ENCODE measurements at regions not wholly inside any gene's neighbourhood (a gene's known extent, or its start where the extent isn't known, plus 50 kb on each side); places are given as distances from the start of the nearest gene placed in this dataset.

- TF ChIP-seq CTCF (IDR thresholded peaks at IDR 0.05) = no peak
- TF ChIP-seq POLR2A (IDR thresholded peaks at IDR 0.05) = no peak
Observed at GRCh38 chr2:30366199-30366691, 80.8 kb upstream of the LCLAT1 start.
